ENCODE measurements at regions not wholly inside any gene's neighbourhood (a gene's known extent, or its start where the extent isn't known, plus 50 kb on each side); places are given as distances from the start of the nearest gene placed in this dataset.

- DNase-seq: no peak
Measured at GRCh38 chr3:18770800-18771199, 345.7 kb upstream of the SATB1 start.

GRCh38 chr3:18767756-18768303 is 342.7 kb upstream of the SATB1 start:
- DNase-seq: no peak

DNA sequence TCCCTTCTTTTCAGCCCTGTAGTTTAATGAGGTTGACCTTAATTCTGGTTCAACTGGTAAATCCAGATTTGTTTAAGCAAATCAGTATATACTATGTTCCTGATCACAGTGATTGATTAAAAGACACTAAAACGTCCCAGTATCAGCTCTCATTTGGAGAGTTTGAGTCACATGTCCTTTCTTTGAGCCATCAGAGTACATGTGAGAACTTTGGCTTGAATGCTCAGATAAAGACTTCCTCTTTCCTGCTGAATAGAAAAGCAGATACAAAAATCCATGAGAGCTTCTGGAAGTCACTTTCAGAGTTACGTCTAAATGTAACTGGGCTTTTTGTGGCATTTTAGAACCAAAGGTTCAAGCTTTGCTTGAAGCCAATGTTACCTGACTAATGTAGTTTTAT is 341.8 kb upstream of the SATB1 start:
- DNase-seq: no peak

- no peak for DNase-seq
Measured at GRCh38 chr3:18765662-18766061, 340.5 kb upstream of the SATB1 start.

- DNase-seq: no peak
Measured at GRCh38 chr3:18765161-18765560, 340.0 kb upstream of the SATB1 start.

- DNase-seq: no peak
Measured at GRCh38 chr3:18761530-18761929, 336.4 kb upstream of the SATB1 start.

GRCh38 chr3:18758047-18758704 is 333.0 kb upstream of the SATB1 start:
- DNase-seq: peak; percentile 29 to 53

DNA sequence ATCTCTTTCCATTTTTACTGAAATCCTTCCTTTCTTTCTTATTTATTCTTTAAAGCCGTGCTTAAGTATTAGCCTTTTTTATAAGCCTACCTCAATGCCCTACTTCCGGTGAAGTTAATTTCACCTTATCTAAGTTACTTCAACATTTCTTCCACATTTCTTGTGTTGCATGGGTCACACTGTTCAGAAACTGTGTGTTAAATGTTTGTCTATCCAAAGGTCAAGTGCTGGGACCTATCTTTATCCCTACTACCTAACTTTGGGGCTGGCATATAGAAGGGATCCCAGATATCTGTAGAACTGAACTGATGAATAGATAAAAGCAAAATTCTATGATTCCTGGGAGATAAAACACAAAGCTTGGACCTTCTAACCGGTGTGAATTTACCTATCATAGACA is 332.3 kb upstream of the SATB1 start:
- DNase-seq: no peak

- DNase-seq: no peak
Measured at GRCh38 chr3:18752273-18752934, 327.3 kb upstream of the SATB1 start.

DNA sequence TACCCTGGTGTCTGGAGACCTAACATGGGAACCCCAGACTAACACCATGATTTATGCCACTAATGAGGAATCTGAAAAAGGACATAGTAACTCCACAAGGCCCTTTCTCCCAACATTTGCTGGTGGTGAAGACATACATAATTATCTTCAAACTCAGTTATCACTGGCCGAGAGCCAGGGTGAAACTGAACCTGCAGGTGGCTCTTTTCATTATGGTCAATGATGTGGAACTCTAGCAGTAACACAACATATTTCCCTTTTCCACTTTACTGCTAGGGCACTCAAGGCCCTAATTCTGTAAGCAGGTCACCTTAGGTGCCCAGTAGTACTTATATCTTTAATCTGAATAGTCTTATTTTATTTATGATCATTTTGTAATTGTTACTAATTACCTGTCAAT is 326.4 kb upstream of the SATB1 start:
- no peak for DNase-seq

GRCh38 chr3:18747383-18747782 is 322.2 kb upstream of the SATB1 start:
- no peak for DNase-seq

DNA sequence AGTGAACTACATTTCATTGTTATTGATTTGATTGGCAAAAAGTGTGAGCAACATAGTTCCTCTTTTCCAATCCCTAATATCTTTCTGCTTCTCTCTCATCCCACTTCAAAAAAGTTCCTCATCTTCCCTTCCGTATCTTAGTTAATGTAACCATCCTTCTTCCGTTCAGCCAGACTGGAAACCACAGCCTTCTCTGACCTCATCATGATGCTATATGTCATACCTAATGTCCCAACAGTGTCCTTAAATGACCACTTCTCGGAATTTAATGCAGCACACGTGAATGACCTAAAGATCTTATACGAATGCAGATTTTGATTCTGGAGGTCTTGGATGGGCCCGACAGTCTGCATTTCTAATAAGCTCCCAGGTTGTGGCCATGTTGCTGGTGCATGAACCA is 320.3 kb upstream of the SATB1 start:
- DNase-seq: no peak

GRCh38 chr3:18744472-18744871 is 319.3 kb upstream of the SATB1 start:
- no peak for DNase-seq

GRCh38 chr3:18743761-18744160 is 318.6 kb upstream of the SATB1 start:
- DNase-seq: no peak

GRCh38 chr3:18740631-18741583 is 315.8 kb upstream of the SATB1 start:
- DNase-seq: peak; percentile 62 to 70

GRCh38 chr3:18739099-18739433 is 313.9 kb upstream of the SATB1 start:
- peak in 1 of 2 donors; percentile 18 for DNase-seq

GRCh38 chr3:18738393-18739098 is 313.4 kb upstream of the SATB1 start:
- no peak for DNase-seq

DNA sequence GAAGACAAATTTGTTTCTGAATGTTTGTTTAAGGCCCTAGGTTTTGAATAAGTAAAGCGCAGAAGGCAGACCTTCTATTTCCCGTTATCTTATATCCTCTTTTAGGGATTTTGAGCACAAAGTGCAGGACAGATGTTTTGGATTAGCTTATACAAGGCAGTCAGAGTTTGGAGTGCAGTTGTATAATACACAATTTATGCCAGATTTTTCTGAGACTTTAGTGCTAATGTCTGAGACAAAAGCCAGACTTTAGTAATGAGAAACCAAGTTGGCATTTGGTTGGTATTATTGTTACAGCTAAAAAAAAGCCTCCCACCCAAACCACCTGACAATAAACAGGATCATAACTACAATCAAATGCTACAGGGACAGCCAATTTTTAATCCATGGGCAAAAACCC is 309.9 kb upstream of the SATB1 start:
- no peak for DNase-seq

DNA sequence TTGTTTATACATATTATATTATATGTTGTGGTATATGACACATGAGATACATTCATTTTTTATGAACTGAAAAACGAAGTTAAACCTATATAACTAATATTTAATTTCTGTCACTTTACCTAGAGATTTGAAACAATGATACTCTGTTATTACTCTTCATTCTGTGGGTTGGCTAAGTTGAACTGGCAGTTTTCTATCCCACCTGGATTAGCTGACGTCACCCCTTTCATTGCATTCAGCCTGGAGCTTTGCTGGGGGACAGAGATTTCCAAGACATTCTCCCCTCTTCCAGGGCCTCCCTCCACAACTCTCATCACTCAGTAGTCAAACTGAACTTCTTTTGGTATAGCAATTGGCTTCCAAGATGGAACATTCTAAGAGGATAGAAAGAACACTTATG is 309.2 kb upstream of the SATB1 start:
- no peak for DNase-seq

DNA sequence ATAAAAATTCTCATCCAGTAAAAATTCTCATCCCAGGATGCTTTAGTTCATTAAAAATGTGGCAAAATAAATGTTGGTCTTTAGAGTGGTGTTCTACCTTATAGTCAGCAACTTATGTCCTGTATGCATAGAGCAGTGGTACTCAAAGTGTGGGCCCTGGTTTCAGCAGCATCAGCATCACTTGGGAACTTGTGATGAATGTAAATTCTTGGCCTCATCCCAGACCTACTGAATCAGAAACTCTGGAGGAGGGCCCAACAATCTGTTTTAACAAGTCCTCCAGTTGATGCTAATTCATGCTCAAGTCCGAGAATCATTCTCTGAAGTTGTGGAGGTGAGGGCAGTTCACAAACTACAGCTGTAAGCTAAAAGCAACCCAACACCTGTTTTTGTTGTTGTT is 307.3 kb upstream of the SATB1 start:
- no peak for DNase-seq

- DNase-seq: no peak
Measured at GRCh38 chr3:18730491-18730890, 305.4 kb upstream of the SATB1 start.

GRCh38 chr3:18729671-18730070 is 304.5 kb upstream of the SATB1 start:
- no peak for DNase-seq
